Right lobe of liver (tissue), 4 donors: ENCODE measurements at regions not wholly inside any gene's neighbourhood (a gene's known extent, or its start where the extent isn't known, plus 50 kb on each side); places are given as distances from the start of the nearest gene placed in this dataset.

Experiments
- CTCF ChIP-seq, 4 donors: fragments of 200-600 bp in 3 of 4; fragments of 450-650 bp in 1 of 4; IDR thresholded peaks; one replicate each; pipeline versions ENCODE4 v1.5.1 to v1.8.0; 2016 to 2022; ENCODE audit warnings: antibody characterized with exemption in 4 of 4, mild to moderate bottlenecking in 2 of 4
- POLR2A ChIP-seq: fragments of 450-650 bp; IDR thresholded peaks from one replicate; pipeline ENCODE4 v1.6.1; 2017; ENCODE audit warnings: antibody characterized with exemption, mild to moderate bottlenecking
- donor health status: DM: no; HTN: no; CAD: no.
- donor health status: DM: no; HTN: no; CAD: no.
- donor health status: DM: no; HTN: yes; CAD: no.

- TF ChIP-seq CTCF (IDR thresholded peaks at IDR 0.05): no peak
- no peak for TF ChIP-seq POLR2A
These were observed 113.9 kb downstream of the HNMT start for GRCh38 chr2:138078153-138078552.
